Fibroblast of lung (primary cell): ENCODE measurements at regions not wholly inside any gene's neighbourhood (a gene's known extent, or its start where the extent isn't known, plus 50 kb on each side); places are given as distances from the start of the nearest gene placed in this dataset.

Experiments
- CTCF ChIP-seq, 2 donors: IDR thresholded peaks in 1 of 2; conservative IDR thresholded peaks in 1 of 2; 1 replicate in 1 of 2; 2 replicates in 1 of 2; pipeline ENCODE4 v1.5.1; 2011 to 2012; ENCODE audit warnings: low read length in 2 of 2, control low read depth in 1 of 2, inconsistent platforms in 1 of 2, low read depth in 1 of 2, mild to moderate bottlenecking in 1 of 2
- EZH2 ChIP-seq: IDR thresholded peaks from 2 replicates; pipeline ENCODE4 v1.5.1; 2012; ENCODE audit warnings: low read length, control low read depth, mild to moderate bottlenecking; ENCODE audit errors: missing control alignments

DNA sequence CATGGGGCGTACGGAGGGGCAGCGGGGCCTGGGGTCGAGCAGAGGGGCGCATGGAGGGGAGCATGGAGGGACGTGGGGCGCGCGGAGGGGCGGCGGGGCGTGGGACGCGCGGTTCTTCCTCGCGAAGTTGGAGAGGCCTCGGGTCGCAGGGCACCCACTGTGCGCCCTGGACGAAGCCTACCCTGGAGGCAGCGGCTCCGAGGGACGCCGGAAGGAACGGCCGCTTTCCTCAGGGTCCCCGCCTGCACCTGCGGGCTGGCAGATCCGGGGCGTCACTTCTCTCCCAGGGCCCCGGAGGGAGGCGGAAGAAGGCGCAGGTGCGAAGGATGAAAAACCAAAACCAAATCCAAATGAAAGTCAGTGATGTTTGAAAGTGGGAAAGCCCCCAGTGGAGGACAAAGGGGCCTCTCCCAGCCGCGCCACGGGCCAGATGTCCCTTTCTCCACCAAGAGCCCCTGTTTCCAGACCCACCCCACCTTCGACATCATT is 142.1 kb upstream of the PDE10A start:
- TF ChIP-seq EZH2 (no peak), CTCF (conservative IDR thresholded peaks at IDR 0.05 in 1 of 2, IDR thresholded peaks at IDR 0.05 in 1 of 2; ENCODE audit: low read depth in 1 of 2, low read length in 2 of 2) (no peak)
